AG10803 (cell line): ENCODE measurements at regions not wholly inside any gene's neighbourhood (a gene's known extent, or its start where the extent isn't known, plus 50 kb on each side); places are given as distances from the start of the nearest gene placed in this dataset.

Experiments used
- DNase-seq: peaks from one replicate; pipeline ENCODE4 v3.0.0; 2010; ENCODE audit warnings: low read depth
- H3K4me3 ChIP-seq: 2 replicates; pipeline ENCODE4 v1.5.1; 2011; ENCODE audit warnings: mild to moderate bottlenecking, low read length, control low read depth
- TF ChIP-seq, protein P1 (sequence below): conservative IDR thresholded peaks from 2 replicates; pipeline ENCODE4 v1.5.1; 2011; ENCODE audit warnings: mild to moderate bottlenecking, low read length, control low read depth, inconsistent platforms

GRCh38 chr12:70049596-70050360 lies 193.5 kb upstream of the CNOT2 start:
- H3K4me3 ChIP-seq: no peak overlapping the region
- TF ChIP-seq, protein P1, sequence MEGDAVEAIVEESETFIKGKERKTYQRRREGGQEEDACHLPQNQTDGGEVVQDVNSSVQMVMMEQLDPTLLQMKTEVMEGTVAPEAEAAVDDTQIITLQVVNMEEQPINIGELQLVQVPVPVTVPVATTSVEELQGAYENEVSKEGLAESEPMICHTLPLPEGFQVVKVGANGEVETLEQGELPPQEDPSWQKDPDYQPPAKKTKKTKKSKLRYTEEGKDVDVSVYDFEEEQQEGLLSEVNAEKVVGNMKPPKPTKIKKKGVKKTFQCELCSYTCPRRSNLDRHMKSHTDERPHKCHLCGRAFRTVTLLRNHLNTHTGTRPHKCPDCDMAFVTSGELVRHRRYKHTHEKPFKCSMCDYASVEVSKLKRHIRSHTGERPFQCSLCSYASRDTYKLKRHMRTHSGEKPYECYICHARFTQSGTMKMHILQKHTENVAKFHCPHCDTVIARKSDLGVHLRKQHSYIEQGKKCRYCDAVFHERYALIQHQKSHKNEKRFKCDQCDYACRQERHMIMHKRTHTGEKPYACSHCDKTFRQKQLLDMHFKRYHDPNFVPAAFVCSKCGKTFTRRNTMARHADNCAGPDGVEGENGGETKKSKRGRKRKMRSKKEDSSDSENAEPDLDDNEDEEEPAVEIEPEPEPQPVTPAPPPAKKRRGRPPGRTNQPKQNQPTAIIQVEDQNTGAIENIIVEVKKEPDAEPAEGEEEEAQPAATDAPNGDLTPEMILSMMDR: no peak
- no peak for DNase-seq

DNA sequence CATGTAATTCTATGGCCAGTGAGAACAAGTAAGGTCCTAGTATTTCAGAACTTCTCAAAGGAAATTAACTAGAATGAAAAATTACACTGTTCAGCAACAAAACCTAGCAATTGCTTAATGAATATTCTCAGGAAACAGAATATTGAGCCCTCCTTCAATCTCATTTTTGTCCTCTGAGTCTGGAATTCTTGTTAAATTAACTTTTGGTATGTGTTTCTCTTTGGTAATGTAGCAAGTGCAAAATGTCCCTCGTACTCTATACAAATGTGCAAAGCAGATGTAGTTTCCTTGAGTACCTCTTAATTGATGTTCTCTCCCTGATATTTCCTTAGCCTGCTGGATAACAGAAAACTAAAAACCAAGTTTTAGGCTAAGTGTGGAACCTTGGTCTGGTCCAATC lies 190.8 kb upstream of the CNOT2 start:
- H3K4me3 ChIP-seq: no peak overlapping the region
- DNase-seq: peak; percentile 65
- TF ChIP-seq, protein P1: no peak

- TF ChIP-seq, protein P1: no peak
- peak; percentile 79 for DNase-seq
These were observed 190.2 kb upstream of the CNOT2 start for GRCh38 chr12:70052931-70053497.

GRCh38 chr12:70059373-70059772 lies 183.9 kb upstream of the CNOT2 start:
- TF ChIP-seq, protein P1: no peak

More at GRCh38 chr12:70052931-70053497, 190.2 kb upstream of the CNOT2 start:
- no peak overlapping the region for H3K4me3 ChIP-seq

DNA sequence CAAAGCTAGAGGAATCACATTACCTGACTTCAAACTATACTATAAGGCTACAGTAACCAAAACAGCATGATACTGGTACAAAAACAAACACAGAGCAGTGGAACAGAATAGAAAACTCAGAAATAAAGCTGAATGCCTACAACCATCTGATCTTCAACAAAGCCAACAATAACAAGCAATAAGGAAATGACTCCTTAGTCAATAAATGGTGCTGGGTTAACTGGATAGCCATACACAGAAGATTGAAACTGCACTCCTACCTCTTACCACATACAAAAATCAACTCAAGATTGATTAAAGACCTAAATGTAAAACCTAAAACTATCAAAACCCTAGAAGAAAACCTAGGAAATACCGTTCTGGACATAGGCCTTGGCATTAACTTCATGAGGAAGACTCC lies 182.6 kb upstream of the CNOT2 start:
- no peak overlapping the region for H3K4me3 ChIP-seq
- DNase-seq: no peak
- TF ChIP-seq, protein P1: no peak

More at GRCh38 chr12:70059373-70059772, 183.9 kb upstream of the CNOT2 start:
- DNase-seq: peak; percentile 5
- no peak overlapping the region for H3K4me3 ChIP-seq

DNA sequence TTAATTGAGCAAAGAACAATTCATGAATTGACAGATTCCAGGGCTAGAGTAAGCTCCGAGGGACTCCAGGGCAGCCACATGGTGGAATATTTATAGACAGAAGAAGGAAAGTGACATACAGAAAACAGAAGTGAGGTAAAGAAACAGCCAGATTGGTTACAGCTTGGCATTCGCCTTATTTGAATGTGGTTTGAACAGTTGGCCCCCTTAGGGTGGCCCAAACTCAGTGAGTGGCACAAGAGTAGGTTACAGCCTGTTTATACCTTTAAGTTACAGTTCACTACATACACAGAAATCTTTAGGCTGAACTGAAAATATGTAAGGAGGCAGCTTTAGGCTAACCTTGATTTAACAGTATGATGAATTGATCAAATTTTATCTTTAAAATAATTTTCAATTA lies 174.5 kb upstream of the CNOT2 start:
- TF ChIP-seq, protein P1: no peak
- H3K4me3 ChIP-seq: no peak overlapping the region
- DNase-seq: no peak
